Loucy (cell line): ENCODE measurements at regions not wholly inside any gene's neighbourhood (a gene's known extent, or its start where the extent isn't known, plus 50 kb on each side); places are given as distances from the start of the nearest gene placed in this dataset.

Experiments
- H2AFZ ChIP-seq: fragments of 200-600 bp; sonication (generic); 2 replicates; pipeline ENCODE4 v1.6.0; 2016; ENCODE audit warnings: antibody characterized with exemption, mild to moderate bottlenecking, low read length, moderate library complexity
- H3F3A ChIP-seq: fragments of 200-600 bp; 2 replicates; pipeline ENCODE4 v1.6.0; 2016; ENCODE audit warnings: antibody characterized with exemption, low read depth, mild to moderate bottlenecking
- H3K27me3 ChIP-seq: fragments of 200-600 bp; sonication (generic); 2 replicates; pipeline ENCODE4 v1.6.1; 2014; ENCODE audit warnings: low read length, mild to moderate bottlenecking; ENCODE audit not compliant: insufficient read depth, poor library complexity, severe bottlenecking
- H3K36me3 ChIP-seq: fragments of 200-600 bp; sonication (generic); 2 replicates; pipeline ENCODE4 v1.6.1; 2016; ENCODE audit warnings: low read length; ENCODE audit not compliant: insufficient read depth
- H3K4me1 ChIP-seq: fragments of 200-600 bp; sonication (generic); 2 replicates; pipeline ENCODE4 v1.5.1; 2014; ENCODE audit warnings: low read length, mild to moderate bottlenecking; ENCODE audit not compliant: insufficient read depth, poor library complexity, severe bottlenecking
- H3K4me2 ChIP-seq: fragments of 200-600 bp; sonication (generic); 2 replicates; pipeline ENCODE4 v1.6.0; 2014; ENCODE audit warnings: antibody characterized with exemption, low read length, low read depth, mild to moderate bottlenecking; ENCODE audit not compliant: poor library complexity, severe bottlenecking
- H3K4me3 ChIP-seq: fragments of 200-600 bp; sonication (generic); 2 replicates; pipeline ENCODE4 v1.5.1; 2014; ENCODE audit warnings: low read length, mild to moderate bottlenecking, mixed read lengths; ENCODE audit not compliant: poor library complexity, severe bottlenecking
- H3K79me2 ChIP-seq: fragments of 200-600 bp; sonication (generic); 2 replicates; pipeline ENCODE4 v1.6.1; 2014; ENCODE audit warnings: low read length; ENCODE audit not compliant: insufficient read depth
- H3K9ac ChIP-seq: fragments of 200-600 bp; sonication (generic); 2 replicates; pipeline ENCODE4 v1.6.0; 2014; ENCODE audit warnings: mild to moderate bottlenecking, low read depth, low read length, moderate library complexity; ENCODE audit not compliant: poor library complexity, severe bottlenecking
- H3K9me2 ChIP-seq: fragments of 200-600 bp; sonication (generic); replicated peaks from 2 replicates; pipeline ENCODE4 v1.6.1; 2016; ENCODE audit warnings: low read depth, low read length, mixed read lengths
- H3K9me3 ChIP-seq: fragments of 200-600 bp; sonication (generic); 2 replicates; pipeline ENCODE4 v1.6.1; 2014; ENCODE audit warnings: mild to moderate bottlenecking, antibody characterized with exemption, low read length, low read depth; ENCODE audit not compliant: insufficient read depth
- H4K20me1 ChIP-seq: fragments of 200-600 bp; sonication (generic); 2 replicates; pipeline ENCODE4 v1.6.0; 2014; ENCODE audit warnings: antibody characterized with exemption, low read length, mild to moderate bottlenecking; ENCODE audit not compliant: insufficient read depth, poor library complexity, severe bottlenecking
- EZH2phosphoT487 ChIP-seq: fragments of 200-600 bp; IDR thresholded peaks from 2 replicates; pipeline ENCODE4 v1.6.1; 2018; ENCODE audit warnings: antibody characterized with exemption, mild to moderate bottlenecking, moderate library complexity, borderline replicate concordance
- TF ChIP-seq, protein P1 (sequence below): fragments of 200-600 bp; sonication (generic); conservative IDR thresholded peaks from 2 replicates; pipeline ENCODE4 v1.5.1; 2014; ENCODE audit warnings: mild to moderate bottlenecking, antibody characterized with exemption, low read length

DNA sequence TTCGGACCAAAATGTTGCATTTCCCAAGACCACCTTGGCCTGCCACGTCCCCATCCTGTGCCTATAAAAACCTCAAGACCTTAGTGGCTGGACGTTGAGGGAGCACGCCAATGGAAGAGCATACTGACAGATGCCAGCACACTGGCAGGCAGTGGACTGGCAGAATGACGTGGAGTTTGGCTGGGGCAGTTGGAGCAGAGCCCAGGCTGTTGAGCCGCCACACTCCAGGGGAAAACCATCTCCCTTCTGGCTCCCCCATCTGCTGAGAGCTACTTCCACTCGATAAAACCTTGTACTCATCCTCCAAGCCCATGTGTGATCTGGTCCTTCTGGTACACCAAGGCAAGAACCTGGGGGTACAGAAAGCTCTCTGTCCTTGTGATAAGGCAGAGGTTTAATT lies 494.1 kb downstream of the CDH11 start:
- H3K9ac ChIP-seq, result no peak overlapping the region
- no peaks in the 10 kb centered on the region for H3K79me2 ChIP-seq
- no peak overlapping the region for H3K4me3 ChIP-seq
- no peak overlapping the region for H3K4me2 ChIP-seq
- H3K27me3 ChIP-seq, result no peaks in the 10 kb centered on the region
- H2AFZ ChIP-seq, result no peak overlapping the region
- no peaks in the 10 kb centered on the region for H3K9me2 ChIP-seq
- no peak for TF ChIP-seq EZH2phosphoT487
- TF ChIP-seq, protein P1, sequence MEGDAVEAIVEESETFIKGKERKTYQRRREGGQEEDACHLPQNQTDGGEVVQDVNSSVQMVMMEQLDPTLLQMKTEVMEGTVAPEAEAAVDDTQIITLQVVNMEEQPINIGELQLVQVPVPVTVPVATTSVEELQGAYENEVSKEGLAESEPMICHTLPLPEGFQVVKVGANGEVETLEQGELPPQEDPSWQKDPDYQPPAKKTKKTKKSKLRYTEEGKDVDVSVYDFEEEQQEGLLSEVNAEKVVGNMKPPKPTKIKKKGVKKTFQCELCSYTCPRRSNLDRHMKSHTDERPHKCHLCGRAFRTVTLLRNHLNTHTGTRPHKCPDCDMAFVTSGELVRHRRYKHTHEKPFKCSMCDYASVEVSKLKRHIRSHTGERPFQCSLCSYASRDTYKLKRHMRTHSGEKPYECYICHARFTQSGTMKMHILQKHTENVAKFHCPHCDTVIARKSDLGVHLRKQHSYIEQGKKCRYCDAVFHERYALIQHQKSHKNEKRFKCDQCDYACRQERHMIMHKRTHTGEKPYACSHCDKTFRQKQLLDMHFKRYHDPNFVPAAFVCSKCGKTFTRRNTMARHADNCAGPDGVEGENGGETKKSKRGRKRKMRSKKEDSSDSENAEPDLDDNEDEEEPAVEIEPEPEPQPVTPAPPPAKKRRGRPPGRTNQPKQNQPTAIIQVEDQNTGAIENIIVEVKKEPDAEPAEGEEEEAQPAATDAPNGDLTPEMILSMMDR, result no peak
- no peaks in the 10 kb centered on the region for H3F3A ChIP-seq
- H3K4me1 ChIP-seq, result no peaks in the 10 kb centered on the region
- no peaks in the 10 kb centered on the region for H4K20me1 ChIP-seq
- H3K36me3 ChIP-seq, result no peaks in the 10 kb centered on the region
- no peaks in the 10 kb centered on the region for H3K9me3 ChIP-seq

- no peaks in the 10 kb centered on the region for H3F3A ChIP-seq
- no peak overlapping the region for H3K9ac ChIP-seq
- no peak overlapping the region for H3K4me3 ChIP-seq
- no peaks in the 10 kb centered on the region for H3K9me3 ChIP-seq
- H3K4me1 ChIP-seq, result no peaks in the 10 kb centered on the region
- TF ChIP-seq, protein P1, result no peak
- no peak for TF ChIP-seq EZH2phosphoT487
- H3K79me2 ChIP-seq, result no peaks in the 10 kb centered on the region
- H3K27me3 ChIP-seq, result no peaks in the 10 kb centered on the region
- H4K20me1 ChIP-seq, result no peaks in the 10 kb centered on the region
- H2AFZ ChIP-seq, result no peak overlapping the region
- no peaks in the 10 kb centered on the region for H3K9me2 ChIP-seq
- H3K4me2 ChIP-seq, result no peak overlapping the region
- H3K36me3 ChIP-seq, result no peaks in the 10 kb centered on the region
Measured at GRCh38 chr16:64627288-64627687, 494.6 kb downstream of the CDH11 start.

DNA sequence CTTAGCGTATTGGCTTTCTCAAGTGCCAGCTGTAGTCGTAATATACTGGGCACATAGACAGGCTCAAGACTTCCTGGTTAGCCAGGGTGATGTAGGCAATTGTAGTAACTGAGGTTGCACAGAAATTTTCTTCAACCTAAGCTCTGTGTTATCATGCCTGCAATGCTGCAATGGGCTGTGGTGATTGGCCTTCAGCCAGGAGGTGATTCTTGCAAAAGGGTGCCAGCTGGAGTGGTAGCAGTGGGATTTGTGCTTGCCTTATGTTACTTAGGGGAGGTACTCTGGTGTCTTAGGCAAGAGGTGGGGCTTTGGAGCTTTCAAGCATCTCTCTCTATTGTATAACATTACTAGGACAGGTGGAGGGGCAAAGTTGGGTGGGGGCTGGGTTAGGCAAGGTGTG lies 495.1 kb downstream of the CDH11 start:
- H3K79me2 ChIP-seq, result no peaks in the 10 kb centered on the region
- no peak overlapping the region for H3K9ac ChIP-seq
- no peak overlapping the region for H3K4me2 ChIP-seq

More for the DNA sequence above, 495.1 kb downstream of the CDH11 start:
- TF ChIP-seq EZH2phosphoT487, result no peak
- TF ChIP-seq, protein P1, result no peak
- Histone ChIP-seq H3K27me3 (no peaks in the 10 kb centered on the region), H2AFZ (no peak overlapping the region), H3F3A (no peaks in the 10 kb centered on the region), H4K20me1 (no peaks in the 10 kb centered on the region), H3K9me3 (no peaks in the 10 kb centered on the region), H3K9me2 (no peaks in the 10 kb centered on the region), H3K36me3 (no peaks in the 10 kb centered on the region), H3K4me1 (no peaks in the 10 kb centered on the region), H3K4me3 (no peak overlapping the region)
